Stimulated activated CD4-positive, alpha-beta T cell treated with anti-CD3 and anti-CD28 coated beads, Interleukin-4, amount 100 ng/mL, for 1 hour (primary cell): ENCODE measurements at regions not wholly inside any gene's neighbourhood (a gene's known extent, or its start where the extent isn't known, plus 50 kb on each side); places are given as distances from the start of the nearest gene placed in this dataset.
"Not testable (repeated sequence)": the region's sequence is repeated elsewhere in the genome, so short reads cannot be mapped to it uniquely, and the experiment has no call there.

ENCODE experiments used
- DNase-seq: peaks from one replicate; pipeline ENCODE4 v3.0.0-alpha.2; 2020

- DNase-seq = no peak
Observed at GRCh38 chr20:53833333-53834061, 236.9 kb downstream of the BCAS1 start.

- DNase-seq = no peak
Observed at GRCh38 chr20:53832499-53832898, 237.9 kb downstream of the BCAS1 start.

GRCh38 chr20:53831812-53832211 lies 238.2 kb upstream of the ZNF217 start:
- no peak for DNase-seq

DNA sequence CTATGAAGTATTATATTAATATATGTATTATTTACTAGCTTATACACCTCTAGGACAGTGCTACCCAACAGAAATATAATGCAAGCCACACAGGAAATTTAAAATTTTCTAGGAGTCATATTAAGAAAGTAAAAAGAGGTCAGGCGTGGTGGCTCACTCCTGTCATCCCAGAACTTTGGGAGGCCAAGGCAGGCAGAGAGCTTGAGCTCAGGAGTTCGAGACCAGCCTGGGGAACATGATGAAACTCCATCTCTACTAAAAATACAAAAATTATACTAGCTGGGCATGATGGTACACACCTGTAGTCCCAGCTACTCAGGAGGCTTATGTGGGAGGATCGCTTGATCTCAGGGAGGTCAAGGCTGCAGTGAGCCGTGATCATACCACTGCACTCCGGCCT lies 237.6 kb upstream of the ZNF217 start:
- DNase-seq = no peak

- no peak for DNase-seq
Observed at GRCh38 chr20:53829724-53830521, 236.3 kb upstream of the ZNF217 start.

DNA sequence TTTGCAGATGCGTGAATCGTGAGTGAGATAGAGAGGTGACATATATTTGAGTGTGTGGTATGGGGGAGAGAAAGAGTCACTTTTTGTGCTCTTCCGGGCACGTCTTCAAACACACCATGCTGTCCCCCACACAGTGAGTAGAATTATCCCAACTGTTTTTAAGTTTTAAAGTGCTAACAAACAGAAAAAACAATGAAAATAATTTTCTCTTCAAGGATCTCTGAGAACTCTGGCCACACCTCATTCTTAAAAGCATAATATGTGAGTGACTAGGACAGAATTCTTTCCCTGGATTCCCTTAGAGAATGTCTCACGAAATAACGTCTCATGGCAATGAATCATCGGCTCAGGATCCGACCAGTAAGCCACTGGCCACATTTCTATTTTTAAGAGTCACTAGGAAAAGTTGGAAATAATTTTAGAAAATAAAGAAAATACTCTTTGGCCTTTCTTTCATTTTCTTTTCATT lies 235.7 kb upstream of the ZNF217 start:
- no peak for DNase-seq

DNA sequence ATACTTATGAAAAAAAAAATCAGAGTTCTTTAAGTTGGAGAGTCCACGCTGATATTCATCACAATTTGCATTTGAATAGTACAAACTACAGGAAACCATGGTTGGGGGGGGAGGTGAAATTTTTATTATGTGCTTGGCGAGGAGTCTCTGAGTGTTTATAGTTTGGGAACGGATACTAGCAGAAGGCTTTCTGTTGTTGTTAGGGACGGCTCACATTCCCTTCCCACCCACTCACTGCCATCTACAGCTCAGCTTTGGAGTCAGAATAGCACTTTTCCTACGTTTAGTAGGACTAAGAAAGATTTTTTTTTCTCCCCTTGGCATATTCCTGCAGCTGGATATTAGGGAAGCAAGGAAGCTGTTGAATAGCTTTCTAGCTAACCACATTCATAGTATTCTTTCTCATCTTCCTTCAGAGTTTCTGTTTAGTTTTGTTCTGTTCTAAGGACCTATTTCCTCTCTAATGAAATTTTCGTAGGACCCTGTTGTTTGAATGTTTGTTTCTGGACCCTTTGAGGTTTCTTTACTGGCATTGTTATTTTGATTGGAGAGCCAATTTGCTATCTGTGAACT lies 235.1 kb upstream of the ZNF217 start:
- no peak for DNase-seq

DNA sequence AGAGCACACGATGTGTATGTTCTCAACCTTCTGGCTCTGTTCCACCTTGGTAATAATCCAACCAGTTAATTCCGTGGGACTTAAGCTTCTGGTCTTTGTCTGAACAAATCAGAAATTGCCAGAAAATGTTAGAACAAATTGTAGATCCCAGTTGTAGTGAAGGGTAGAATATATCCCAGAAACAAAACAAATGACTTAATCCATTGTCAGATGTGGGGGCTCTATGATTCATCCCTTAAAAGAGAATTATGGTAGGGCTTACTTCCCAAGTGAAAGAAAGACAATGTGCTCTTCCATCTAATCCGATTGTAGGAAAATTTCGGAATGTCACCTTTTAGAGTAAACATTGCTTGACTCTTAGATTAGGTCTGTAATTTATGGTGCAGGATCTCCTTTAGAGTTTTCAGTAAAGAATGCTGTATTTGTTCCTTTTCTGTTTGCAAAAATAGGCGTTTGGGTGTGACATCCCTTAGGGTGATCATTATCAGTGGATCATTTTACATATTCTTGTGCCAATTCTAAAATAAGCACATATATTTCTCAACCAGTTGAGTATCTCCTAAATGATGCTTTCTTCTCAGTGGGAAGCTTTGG lies 234.5 kb upstream of the ZNF217 start:
- no peak for DNase-seq

GRCh38 chr20:53827292-53828087 lies 233.9 kb upstream of the ZNF217 start:
- no peak for DNase-seq

DNA sequence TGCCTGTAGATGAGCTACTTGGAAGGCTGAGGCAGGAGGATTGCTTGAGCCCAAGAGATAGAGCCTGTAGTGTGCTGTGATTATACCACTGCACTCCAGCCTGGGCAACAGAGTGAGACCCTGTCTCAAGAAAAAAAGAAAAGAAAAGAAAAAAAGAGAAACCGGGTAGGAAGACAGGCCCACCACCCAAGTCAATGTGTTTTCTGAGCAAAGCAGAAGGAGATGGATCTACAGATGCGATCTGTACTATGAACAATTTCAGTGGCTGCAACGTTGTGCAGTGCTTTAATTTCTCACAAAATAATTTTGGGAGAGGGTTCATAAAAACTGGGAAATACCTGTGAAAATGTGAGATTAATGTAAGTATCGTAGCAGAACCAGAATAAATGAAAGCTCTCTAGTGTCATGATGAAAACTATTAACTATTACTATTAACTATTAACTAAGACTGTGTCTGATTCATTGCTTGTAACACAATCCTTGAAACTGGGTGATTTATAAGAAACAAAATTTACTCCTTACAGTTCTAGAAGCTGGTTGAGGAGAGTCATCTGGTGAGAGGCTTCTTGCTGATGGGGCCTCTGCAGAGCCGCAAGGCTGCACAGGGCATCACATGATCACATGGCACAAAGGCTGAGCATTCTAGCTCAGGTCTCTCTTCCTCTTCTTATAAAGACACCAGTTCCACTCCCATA lies 233.1 kb upstream of the ZNF217 start:
- DNase-seq = no peak

- no peak for DNase-seq
Observed at GRCh38 chr20:53826090-53826489, 232.5 kb upstream of the ZNF217 start.

DNA sequence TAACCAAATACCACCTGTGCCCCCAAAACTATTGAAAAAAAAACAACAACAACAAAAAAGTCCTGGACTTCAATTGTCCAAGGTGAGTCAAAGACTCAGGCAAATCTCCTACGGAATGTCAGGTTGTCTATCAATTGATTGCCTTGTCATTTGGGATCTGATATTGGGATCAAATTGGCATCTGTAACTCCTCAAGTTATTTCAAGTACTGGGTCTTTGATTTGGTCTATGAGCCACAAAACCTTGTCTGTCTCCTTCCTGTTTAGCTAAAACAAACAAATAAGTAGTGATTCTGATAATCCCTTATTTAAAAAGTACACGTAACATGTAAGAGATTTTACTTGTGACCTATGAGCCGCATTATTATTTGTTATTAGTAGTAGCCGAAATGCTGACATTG lies 231.6 kb upstream of the ZNF217 start:
- DNase-seq = no peak

DNA sequence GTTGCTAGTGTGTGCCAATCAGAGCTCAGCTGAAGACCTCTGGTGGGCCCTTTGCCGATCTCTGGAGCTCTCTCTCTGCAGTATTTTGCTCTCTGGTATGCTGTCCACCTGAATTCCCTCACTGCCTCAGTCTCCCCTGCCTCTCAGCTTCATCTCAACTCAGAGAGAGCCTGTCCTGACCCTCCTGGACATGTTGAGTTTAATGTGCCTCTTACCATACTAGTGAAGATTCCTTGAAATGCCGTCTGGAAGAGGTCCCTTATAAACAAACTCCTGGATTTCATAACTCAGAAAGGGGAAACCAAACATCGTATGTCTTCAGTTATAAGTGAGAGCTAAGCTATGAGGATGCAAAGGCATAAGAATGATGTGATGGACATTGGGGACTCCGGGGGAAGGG lies 231.1 kb upstream of the ZNF217 start:
- DNase-seq = no peak

DNA sequence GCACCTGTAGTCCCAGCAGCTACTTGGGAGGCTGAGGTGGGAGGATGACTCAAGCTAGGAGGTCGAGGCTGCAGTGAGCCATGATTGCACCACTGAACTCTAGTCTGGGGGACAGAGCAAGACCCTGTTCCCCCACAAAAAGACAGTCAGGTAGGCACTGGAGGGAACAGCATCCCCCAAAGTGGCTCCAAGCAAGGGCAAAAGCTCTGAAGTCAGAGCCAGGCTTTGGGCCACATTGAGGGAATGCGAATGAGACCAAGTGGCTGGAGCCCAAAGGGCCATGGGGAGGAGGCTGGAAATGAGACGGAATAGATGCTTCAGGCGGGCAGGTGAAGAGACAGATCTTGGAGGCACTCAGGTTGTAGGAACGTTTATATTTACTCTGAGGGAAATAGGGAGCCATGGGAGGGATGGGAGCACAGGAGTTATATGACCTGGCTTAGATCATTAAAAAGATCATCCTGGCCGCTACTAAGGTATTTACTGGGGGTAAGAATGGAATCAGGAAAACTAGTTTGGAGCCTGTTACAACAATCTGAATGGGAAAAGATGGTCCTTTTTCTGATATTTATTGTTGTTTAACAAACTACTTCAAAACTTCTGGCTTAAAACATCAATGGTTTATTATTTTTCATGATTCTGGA lies 229.6 kb upstream of the ZNF217 start:
- DNase-seq = no peak

GRCh38 chr20:53822534-53822933 lies 228.9 kb upstream of the ZNF217 start:
- DNase-seq = no peak

DNA sequence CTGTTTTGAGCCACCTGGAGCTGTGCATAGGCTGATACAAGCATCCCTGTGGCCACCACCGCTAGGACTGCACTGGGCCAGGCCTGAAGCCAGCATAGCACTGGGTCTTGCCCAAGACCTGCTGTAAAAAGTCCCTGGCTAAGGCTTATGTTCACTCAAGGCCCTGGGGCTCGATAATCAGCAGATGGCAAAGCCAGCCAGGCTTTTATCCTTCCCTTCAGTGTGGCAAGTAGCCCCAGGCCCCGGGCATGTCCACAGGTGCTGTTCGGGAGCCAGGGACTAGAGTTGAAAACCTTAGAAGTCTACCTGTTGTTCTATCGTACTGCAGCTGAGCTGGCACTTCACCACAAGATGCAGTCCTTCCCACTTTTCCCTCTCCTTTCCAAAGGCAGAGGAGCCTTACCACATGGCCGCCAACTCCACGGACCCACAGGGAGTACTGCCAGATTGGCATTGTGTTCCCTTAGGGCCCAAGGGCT lies 226.4 kb upstream of the ZNF217 start:
- DNase-seq = no peak

DNA sequence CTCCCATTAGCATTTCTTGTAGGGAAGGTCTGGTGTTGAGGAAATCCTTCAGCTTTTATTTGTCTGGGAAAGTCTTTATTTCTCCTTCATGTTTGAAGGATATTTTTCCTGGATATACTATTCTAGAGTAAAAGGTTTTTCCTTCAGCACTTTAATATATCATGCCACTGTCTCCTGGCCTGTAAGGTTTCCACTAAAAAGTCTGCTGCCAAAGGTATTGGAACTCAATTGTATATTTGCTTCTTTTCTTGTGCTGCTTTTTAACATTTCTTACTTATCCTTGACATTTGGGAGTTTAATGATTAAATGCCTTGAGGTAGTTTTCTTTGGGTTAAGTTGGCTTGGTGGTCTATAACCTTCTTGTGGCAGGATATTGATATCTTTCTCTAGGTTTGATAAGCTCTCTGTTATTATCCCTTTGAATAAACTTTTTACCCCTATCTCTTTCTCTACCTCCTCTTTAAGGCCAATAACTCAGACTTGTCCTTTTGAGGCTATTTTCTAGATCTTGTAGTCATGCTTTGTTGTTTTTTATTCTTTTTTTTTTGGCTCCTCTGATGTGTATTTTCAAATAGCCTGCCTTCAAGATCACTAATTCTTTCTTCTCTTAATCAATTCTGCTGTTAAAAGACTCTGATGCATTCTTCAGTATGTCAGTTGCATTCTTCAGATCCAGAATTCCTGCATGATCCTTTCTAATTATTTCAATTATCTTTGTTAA lies 225.0 kb upstream of the ZNF217 start:
- DNase-seq = no peak

- not testable (repeated sequence) for DNase-seq
Observed at GRCh38 chr20:53817513-53817912, 223.9 kb upstream of the ZNF217 start.

GRCh38 chr20:53816872-53817398 lies 223.3 kb upstream of the ZNF217 start:
- no peak for DNase-seq

DNA sequence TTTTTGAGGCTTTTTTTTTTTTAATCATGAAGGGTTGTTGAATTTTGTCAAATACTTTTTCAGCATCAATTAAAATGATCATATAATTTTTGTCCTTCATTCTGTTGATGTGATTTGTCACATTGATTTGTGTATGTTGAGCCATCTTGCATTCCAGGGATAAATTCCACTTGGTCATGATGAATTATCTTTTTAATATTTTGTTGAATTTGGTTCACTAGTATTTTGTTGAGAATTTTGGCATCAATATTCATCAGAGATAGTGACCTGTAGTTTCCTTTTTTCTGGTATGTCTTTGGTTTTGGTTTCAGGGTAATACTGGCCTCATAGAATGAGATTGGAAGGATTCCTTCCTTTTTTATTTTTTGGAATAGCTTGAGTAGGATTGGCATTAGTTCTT lies 221.9 kb upstream of the ZNF217 start:
- no peak for DNase-seq
